DMS153 treated with DMSO at 0.1 percent for 48 hours (cell line): ENCODE measurements at regions not wholly inside any gene's neighbourhood (a gene's known extent, or its start where the extent isn't known, plus 50 kb on each side); places are given as distances from the start of the nearest gene placed in this dataset.

Experiments
- DNase-seq: peaks from one replicate; lab custom pipeline; 2025; ENCODE audit not compliant: unreplicated experiment; lab: John Stamatoyannopoulos, UW

DNA sequence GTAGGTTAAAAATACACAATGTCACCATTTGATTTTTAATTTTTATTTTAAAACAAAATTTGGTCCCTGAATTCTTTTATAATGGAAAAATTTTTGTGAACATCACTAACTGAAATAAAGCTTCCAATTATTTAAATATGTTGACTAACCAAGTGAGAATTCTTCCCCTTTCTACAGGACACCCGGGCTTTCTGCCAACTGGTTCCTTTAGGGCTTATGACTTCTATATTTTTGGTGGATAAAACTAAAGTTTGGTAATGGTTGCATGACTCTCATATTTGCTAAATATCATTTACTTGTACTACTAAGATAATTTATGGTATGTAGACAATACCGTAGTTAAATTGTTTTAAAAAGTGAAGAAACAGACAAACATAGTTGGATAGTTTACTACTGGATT is 291.0 kb upstream of the DOK6 start:
- no peak for DNase-seq

DNA sequence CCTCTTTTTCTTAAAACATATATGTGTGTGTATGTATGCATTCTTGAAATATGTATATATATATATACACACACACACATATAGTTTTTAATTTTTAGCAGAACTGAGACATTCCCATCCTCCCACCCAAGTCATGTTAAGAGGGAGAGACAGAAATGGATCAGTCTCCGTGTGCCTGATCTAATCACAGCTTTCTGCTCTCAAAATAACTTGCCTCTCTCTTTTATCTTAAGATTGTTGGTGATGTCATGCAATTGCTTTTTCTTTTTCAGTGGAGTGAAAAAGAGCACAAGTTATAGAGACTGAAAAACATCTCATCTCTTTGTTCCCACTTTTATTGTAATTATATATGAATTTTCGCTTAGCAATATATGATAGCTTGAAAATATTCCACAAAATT is 279.9 kb upstream of the DOK6 start:
- DNase-seq, result no peak

DNA sequence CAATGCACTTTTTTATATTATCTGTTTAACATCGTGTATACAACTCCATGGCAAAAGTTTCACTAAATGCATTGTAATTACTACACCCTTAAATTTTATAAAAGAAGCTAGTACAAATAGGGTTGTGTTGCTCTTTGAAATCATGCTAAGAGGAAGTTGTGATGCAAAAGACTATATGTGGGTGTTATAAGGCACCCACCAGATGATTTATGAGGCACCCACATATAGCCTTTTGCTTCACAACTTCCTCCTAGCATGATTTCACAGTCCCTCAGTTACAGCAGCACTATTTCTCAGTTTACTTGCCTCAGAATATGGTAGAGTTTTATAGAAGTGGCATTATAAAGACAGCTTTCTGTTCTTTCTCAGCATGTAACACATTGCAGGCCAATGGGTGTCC is 277.3 kb upstream of the DOK6 start:
- no peak for DNase-seq

DNA sequence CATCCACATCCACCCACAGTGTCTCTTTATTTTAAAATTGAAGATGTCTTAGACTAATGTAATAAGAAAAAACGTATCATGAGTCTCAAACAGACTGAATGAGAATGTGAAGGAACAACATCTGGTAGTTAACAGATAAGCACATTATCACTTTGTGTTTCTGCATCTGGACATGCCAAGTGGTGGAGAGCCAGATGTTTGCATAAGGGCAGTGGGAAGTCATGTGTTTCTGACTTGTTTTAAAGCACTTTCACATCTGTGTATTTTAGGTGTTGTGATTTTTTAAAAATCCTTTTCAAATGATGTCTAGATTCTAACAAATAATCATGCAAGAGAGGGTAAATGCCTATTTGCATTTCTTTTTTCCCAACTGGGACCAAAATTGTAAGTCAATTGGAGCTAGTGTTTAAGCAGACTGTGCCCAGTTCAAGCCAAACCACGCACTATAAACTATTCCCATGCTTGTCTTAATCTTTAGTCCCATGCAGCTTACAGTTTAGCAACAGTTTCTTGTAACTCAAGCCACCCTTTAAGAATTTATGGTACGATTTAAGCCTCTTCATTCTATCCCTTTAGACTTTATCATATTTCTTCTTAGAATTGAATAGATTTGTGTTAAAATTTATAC is 272.7 kb upstream of the DOK6 start:
- DNase-seq, result no peak

DNA sequence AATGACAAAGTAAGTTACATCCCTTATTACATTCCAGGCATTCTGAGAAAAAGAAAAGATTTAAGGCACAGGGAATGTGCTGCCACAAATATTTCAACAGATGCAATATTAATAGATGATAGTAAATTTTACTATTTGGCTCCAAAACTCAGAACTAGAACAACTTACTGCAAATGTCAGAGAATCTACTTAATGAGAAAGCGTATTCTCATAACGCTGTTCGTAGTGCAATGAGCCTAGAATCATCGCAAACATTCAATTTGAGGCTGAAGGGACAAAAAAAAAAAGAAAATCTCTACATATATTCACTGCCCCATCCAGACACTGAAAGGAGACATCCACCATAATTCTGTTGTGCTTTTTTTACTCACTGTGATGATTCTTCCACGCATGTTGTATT is 272.1 kb upstream of the DOK6 start:
- no peak for DNase-seq

DNA sequence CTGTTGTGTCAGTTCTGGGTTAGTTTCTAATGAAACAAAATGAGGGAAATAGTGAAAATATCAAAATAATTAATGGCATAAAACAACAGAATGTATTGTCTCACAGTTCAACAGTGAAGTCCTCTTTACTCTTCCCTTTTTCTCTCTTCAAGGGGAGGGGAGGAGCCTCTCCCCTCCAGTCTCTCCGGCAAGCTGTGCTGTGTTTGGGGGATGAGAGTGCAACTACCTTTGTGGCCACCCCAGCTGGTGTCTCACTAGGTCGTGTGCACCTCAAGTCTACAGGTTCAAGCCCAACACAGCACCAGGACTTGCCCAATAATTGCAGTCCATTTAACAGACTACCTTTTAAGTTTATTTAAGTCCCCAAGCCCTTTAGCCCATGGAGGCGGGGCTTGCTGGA is 271.7 kb upstream of the DOK6 start:
- no peak for DNase-seq

DNA sequence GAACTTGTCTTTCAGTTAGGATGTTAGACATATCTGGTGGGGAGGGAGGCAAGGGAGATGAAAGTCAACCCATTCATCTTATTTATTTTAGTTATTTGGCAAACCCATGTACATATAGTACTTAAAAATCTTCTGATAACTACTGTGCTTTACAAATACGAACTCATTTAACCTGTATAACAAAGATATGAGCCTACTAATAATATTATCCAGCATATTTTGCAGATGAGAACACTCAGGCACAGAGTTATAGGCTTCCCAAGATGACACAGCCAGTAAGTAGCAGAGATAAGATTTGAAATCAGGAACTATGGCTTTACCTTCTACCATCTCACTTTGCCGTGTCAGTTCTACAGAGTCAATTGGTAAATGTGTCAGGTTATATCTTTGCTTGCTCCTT is 262.6 kb upstream of the DOK6 start:
- DNase-seq, result no peak

DNA sequence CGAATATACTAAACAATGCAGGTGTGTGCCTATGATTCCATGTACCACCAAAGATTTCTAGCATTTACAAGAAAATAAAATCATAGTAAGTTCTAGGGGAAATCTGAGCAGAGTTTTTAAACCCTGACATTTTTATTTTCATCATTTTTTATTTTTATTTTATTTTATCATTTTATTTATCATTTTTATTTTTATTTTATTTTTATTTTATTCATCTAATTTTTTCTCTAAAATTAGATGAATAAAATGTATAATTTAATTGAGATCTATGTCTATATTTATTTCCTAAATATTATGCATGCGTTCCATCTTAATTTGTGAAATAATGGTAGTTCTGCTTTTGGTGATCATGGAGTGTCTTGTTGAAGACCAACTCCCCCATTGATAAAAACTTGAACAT is 257.6 kb upstream of the DOK6 start:
- DNase-seq, result no peak

DNA sequence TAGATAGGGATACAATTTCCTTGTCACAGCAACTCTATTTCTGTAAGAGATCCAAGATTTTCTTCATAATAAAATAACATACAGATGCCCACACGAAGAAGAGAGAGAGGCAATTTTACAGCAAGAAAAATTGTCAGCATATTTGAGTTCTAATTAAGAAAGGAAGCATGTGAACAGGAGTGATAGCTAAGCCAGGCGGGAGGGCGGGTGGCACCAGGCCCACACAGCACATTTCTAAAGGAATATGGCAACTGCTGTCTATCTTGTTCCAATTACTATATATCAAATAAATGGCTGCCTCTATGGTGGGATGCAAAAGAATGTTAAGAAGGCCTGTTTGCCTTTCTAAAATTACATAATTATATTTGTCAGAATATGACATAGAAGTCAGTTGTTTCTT is 248.3 kb upstream of the DOK6 start:
- DNase-seq, result no peak

DNA sequence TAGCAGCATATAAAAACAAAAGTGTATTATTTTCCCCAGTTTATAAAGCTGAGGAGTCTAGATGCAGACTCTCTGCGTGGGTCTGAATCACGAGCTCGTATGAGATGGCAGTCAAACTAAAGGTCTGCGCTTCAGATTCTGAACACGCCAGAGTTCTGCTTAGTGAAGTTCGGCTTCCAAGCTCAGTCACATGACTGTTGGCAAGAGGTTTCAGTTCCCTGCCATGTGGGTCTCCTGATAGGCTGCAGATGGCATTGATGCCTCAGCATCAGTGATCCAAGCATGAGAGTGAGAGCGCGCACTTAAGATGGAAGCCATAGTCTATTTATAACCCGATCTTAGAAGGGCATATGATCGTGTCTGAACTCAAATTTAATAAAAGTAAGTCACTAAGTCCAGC is 242.8 kb upstream of the DOK6 start:
- DNase-seq, result no peak

DNA sequence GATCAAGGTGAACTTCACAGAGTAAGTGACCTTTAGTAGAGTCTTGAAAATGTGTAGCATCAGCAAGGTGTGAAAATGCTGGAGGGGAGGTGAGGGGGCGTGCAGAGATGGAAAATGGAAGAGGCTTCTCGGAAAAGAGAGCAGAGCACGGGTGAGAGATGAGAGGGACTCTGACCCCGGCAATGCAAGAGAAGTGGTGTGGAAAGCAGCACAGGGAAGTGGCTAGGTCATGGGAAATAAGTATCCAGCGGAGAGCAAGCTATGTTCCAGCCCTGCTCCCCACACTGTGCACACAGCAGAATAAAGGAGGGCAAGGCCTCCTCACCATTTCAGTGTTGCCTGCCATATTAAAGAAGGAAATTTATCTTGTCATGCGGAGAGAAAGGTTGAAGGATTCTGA is 241.7 kb upstream of the DOK6 start:
- no peak for DNase-seq

DNA sequence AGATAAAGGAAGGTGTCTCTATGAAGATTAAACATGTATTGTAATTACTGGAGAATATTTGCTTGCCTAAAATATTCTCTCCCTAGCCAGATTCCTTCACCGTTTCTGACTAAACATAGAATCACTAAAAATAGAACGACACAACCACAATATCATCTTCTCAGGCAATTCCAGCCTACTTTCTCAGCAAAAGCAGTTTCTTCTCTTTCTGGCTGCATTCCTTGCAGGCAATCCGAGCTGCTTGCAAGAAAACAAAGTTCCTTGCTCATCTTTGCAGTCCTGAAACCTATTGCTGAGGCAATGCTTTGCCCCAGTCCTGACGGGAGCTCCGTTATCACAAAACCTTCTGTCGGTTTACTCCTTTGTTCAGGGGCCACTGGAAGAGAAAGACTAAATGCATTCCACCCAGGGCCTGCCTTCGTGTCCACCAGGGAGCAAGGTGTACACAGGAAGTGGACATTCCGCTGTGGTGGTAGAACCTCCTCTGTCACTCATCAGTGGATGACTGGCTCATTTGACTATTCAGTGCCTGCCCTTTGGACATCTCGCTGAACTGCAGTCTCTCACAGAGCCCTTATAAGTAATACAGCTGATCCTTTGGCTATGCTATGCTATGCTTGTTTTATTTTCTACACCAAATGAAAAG is 239.2 kb upstream of the DOK6 start:
- DNase-seq, result no peak

DNA sequence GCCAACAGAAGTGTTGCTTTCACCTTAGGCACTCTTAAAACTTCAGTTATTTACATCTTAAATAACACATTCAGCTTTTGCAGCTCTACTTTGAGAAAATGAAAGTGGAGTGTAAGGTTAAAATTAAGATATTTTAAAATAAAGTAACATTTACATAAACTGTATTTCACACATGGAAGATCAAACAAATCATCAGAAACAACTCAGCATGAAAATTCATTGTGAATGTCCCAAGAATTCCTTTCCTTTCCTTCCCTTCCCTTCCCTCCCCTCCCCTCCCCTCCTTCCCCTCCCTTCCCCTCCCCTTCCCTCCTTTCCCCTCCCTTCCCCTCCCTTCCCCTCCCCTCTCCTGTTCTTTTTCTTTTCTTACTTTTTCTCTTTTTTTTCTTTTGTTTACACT is 238.0 kb upstream of the DOK6 start:
- no peak for DNase-seq

DNA sequence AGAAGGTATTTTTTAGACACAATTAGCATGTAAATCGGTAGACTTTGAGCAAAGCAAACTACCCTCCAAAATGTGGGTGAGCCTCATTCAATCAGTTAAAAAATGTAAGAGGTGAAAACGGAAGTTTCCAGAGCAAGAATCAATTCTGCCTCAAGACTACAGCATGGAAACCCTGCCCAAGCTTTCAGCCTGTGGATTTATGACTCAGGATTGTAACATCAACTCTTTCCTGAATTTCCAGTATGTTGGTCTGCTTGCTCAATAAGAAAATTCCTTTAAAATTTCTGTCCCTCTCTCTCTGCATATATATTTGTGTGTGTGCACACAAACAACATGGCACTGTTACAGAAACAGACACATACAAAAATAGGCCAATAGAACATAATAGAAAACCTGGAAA is 228.6 kb upstream of the DOK6 start:
- DNase-seq, result no peak

DNA sequence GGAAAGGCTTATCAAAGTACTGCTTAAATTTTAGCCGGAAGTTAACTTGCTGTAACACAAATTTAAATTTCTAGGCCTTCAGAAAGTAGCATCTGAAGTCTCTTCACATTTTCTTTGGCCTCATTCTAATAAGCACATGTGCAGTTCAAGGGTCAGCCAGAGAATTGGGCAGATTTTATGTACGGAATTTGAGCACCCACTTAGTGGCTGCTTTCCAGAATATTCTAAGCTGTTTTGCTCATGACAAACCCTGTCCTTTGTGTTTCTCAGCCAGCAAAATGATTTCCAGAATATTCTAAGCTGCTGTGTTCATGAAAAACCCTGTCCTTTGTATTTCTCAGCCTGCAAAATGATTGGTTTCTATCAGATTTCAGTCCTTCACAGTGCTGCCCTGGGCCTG is 225.0 kb upstream of the DOK6 start:
- no peak for DNase-seq

DNA sequence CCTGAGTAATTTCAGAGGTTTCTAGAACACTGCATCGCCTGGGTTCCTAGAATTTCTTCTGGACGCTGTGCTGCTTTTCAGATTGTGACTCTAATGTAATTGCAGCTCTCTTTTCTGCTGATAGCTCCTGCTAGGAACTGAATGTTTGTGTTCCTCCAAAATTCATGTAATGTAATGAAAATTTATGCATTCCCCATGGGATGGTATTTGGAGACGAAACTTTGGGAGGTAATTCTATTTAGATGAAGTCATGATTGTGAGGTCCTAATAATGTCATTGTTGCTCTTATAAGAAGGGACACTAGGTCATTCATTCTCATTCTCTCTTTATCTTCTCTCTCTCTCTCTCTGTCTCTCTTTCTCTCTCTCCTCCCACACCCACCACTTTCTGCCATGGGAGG is 223.9 kb upstream of the DOK6 start:
- no peak for DNase-seq

DNA sequence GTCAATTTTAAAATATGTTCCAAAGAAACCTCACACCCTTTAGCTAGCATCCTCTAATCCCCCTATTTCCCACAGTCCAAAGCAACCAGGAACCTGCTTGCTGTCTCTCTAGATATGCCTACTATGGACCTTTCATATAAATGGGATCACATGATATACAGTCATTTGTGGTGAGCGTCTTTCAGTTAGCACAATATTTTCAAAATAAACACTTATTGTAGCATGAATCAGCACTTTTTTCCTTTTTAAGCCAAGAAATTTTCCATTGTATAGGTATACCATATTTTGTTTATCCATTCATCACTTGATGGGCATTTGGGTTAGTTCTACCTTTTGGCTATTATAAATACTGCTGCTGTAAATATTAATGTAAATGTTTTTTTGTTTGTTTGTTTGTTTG is 223.0 kb upstream of the DOK6 start:
- no peak for DNase-seq

DNA sequence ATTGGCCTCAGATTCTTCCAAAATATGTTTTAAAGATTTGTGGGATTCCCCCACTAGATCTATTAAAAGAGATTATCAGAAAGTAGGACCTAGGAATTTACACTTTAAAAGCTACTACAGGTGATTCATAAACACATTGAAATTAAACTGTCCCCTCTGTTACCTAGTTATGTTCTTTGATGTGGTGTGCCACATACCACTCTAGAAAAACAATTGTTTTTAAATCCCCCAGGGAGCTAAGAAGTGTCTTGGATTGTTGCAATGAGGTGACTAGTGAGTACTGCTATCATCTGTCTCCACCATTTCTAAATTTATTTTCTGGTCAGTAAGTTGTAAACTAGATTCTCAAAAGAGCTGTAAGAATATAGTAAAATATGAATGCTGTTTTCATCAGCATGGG is 214.5 kb upstream of the DOK6 start:
- no peak for DNase-seq

DNA sequence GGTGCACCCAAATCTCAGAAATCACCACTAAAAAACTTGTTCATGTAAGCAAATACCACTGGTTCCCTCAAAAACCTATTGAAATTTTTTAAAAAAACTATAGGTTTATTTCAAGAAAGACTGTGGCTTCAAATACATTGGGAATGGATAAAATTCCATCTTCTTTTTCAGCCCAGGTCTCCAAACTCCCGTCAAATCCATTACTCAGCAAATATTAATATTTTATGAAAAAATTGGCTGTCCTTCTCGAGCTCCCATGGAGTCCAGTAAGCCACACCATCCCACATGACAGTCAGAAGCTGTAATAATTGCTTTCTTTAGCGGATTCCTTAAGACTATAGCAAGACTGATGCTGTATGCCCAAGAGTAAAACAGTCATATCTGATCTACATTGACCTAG is 204.4 kb upstream of the DOK6 start:
- DNase-seq, result no peak

DNA sequence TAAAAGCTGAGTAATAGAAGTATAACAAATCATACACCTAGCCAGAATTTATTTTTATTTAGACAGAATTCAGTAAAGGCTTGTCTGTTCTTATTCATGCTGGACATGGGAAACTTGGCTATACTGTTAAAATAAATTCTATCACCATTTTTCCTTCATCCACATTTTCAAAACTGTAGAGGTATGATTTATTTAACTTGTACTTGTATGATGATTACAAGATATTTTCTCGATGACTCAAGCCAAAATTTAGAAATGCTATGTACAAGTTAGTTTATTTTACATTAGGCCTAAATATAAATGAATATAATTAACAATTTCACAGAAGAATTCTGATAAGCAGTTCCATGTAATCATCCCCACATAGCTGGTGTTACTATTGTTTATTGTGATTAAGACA is 194.8 kb upstream of the DOK6 start:
- DNase-seq, result no peak

DNA sequence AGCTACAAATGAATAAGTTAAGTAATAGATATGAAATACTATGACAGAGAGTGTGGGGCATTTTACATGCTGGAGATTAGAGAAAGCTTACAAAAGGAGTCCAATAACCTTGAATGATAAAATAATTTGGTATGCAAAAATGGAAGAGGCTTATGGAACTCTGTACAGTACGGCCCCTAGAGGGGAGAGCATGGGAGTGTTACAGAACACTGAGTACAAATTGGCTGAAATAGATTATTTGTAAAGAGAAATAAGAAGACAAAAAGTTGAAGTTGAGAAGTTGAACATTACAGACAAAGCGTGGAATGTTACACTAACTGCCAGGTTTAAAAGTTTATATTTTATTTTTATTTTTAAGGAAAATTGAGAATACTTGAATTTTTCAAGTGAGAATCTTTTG is 192.1 kb upstream of the DOK6 start:
- no peak for DNase-seq

DNA sequence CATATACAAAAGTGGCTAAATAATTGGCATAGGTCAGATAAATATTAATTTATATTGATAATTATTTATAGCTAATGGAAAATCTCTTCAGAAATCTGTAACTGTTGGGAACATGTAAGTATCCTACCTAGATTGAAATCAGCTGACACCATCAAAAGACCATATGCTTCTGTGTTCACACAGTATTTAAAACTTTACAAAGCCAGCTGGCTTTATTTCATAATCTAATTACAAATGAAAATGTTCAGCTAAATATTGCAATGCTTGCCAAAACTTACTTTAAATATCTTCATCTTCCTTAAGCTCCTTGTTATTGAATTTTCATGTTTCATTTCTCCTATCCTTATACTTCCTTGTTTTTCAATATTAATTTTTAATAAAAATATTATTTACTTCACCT is 190.9 kb upstream of the DOK6 start:
- DNase-seq, result no peak

DNA sequence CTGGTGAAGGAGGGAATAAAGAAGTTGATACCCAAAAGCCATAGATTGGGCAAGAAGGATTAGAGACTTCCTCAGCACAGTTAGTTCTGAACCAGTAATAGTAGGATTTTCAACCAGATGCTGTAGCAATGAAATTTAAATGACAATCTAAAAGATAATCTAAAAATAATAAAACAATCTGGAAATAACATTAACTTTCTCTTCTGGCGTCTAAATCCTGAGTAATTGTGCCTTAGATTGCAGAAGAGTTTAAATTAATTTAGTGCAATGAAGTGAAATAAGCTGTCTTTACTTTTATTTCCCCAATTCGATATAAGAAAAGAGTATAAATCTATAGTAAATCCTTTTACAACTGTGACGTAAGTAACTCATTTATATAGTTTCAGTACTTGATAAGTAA is 186.8 kb upstream of the DOK6 start:
- DNase-seq, result no peak
